CD4-positive, alpha-beta memory T cell (primary cell): ENCODE measurements at regions not wholly inside any gene's neighbourhood (a gene's known extent, or its start where the extent isn't known, plus 50 kb on each side); places are given as distances from the start of the nearest gene placed in this dataset.

Experiments
- CTCF ChIA-PET: fragments of 350-600 bp; sonication (Branson Sonifier 250); formaldehyde crosslinking; loops from one replicate; lab custom pipeline; 2021; ENCODE audit warnings: inconsistent platforms; ENCODE audit not compliant: partially characterized antibody; lab: Charles Lee
- POLR2A ChIA-PET: fragments of 350-600 bp; sonication (Branson Sonifier 250); formaldehyde crosslinking; loops from one replicate; lab custom pipeline; 2021; ENCODE audit not compliant: partially characterized antibody; lab: Charles Lee
- DNase-seq, 5 donors: peaks; one replicate each; pipeline versions ENCODE4 v3.0.0 to v3.0.0-alpha.2; 2020 to 2022; ENCODE audit warnings: mixed read lengths in 1 of 5
- H3K27ac ChIP-seq: one replicate; pipeline ENCODE4 v1.7.0; 2013; ENCODE audit warnings: low read depth, low read length
- H3K27me3 ChIP-seq: 2 replicates; pipeline ENCODE4 v1.7.0; 2013; ENCODE audit warnings: mild to moderate bottlenecking, low read length, moderate library complexity; ENCODE audit not compliant: insufficient read depth
- H3K36me3 ChIP-seq: 2 replicates; pipeline ENCODE4 v1.7.0; 2013; ENCODE audit warnings: mild to moderate bottlenecking, low read length, moderate library complexity; ENCODE audit not compliant: insufficient read depth
- H3K4me1 ChIP-seq: 2 replicates; pipeline ENCODE4 v1.7.0; 2013; ENCODE audit warnings: mild to moderate bottlenecking, low read length, moderate library complexity; ENCODE audit not compliant: insufficient read depth
- H3K4me3 ChIP-seq, 2 donors: one replicate each; pipeline ENCODE4 v1.7.0; 2013; ENCODE audit warnings: low read length in 2 of 2, mild to moderate bottlenecking in 1 of 2
- H3K9me3 ChIP-seq, 2 donors: one replicate each; pipeline ENCODE4 v1.7.0; 2013; ENCODE audit warnings: low read length in 2 of 2, control low read depth in 1 of 2; ENCODE audit not compliant: control insufficient read depth in 1 of 2
- H3K27ac Mint-ChIP-seq, 7 donors: one replicate each; pipeline ENCODE4 v1.8.0; 2020 to 2021; ENCODE audit warnings: mixed read lengths in 7 of 7, mild to moderate bottlenecking in 6 of 7, inconsistent platforms in 3 of 7, moderate library complexity in 3 of 7
- H3K27me3 Mint-ChIP-seq, 2 donors: one replicate each; pipeline ENCODE4 v1.8.0; 2020 to 2021; ENCODE audit warnings: mixed read lengths in 2 of 2
- H3K36me3 Mint-ChIP-seq, 2 donors: one replicate each; pipeline ENCODE4 v1.8.0; 2020 to 2021; ENCODE audit warnings: mixed read lengths in 2 of 2, inconsistent platforms in 1 of 2, mild to moderate bottlenecking in 1 of 2
- H3K4me1 Mint-ChIP-seq, 4 donors: one replicate each; pipeline ENCODE4 v1.8.0; 2020 to 2021; ENCODE audit warnings: mixed read lengths in 4 of 4, mild to moderate bottlenecking in 1 of 4
- H3K4me3 Mint-ChIP-seq, 8 donors: one replicate each; pipeline ENCODE4 v1.8.0; 2020 to 2021; ENCODE audit warnings: mixed read lengths in 8 of 8, mild to moderate bottlenecking in 7 of 8, moderate library complexity in 6 of 8, inconsistent platforms in 3 of 8
- H3K9me3 Mint-ChIP-seq, 8 donors: one replicate each; pipeline ENCODE4 v1.8.0; 2020 to 2021; ENCODE audit warnings: mixed read lengths in 8 of 8, mild to moderate bottlenecking in 5 of 8, inconsistent platforms in 3 of 8, moderate library complexity in 1 of 8
- intact Hi-C: fragments of 100-400 bp; cut with micrococcal nuclease; formaldehyde crosslinking; loops from one replicate; pipeline ENCODE4 v1.15.1; 2023

- intact Hi-C loops, result no loop called here
- Mint-ChIP-seq H3K27me3 (no peaks in the 10 kb centered on the region), H3K4me1 (no peaks in the 10 kb centered on the region), H3K27ac (no peak overlapping the region), H3K4me3 (no peak overlapping the region), H3K36me3 (no peaks in the 10 kb centered on the region), H3K9me3 (peaks cover 0 to 3% (median 0%) of the 10 kb centered on the region in 8 donors)
- ChIA-PET CTCF (interaction anchor here (0.7 kb wide), 1 partner anchor 39 kb away, joined by 3 read pairs; no protein-coding TSS in a partner anchor), POLR2A (no interaction called here)
- H3K27me3 ChIP-seq, result no peaks in the 10 kb centered on the region
- H3K36me3 ChIP-seq, result no peaks in the 10 kb centered on the region
- no peak for DNase-seq
- H3K4me1 ChIP-seq, result no peaks in the 10 kb centered on the region
- H3K9me3 ChIP-seq, result no peaks in the 10 kb centered on the region
- H3K27ac ChIP-seq, result no peak overlapping the region
- no peak overlapping the region for H3K4me3 ChIP-seq
Measured at GRCh38 chr2:48257456-48257855, 57.0 kb upstream of the FOXN2 start.

DNA sequence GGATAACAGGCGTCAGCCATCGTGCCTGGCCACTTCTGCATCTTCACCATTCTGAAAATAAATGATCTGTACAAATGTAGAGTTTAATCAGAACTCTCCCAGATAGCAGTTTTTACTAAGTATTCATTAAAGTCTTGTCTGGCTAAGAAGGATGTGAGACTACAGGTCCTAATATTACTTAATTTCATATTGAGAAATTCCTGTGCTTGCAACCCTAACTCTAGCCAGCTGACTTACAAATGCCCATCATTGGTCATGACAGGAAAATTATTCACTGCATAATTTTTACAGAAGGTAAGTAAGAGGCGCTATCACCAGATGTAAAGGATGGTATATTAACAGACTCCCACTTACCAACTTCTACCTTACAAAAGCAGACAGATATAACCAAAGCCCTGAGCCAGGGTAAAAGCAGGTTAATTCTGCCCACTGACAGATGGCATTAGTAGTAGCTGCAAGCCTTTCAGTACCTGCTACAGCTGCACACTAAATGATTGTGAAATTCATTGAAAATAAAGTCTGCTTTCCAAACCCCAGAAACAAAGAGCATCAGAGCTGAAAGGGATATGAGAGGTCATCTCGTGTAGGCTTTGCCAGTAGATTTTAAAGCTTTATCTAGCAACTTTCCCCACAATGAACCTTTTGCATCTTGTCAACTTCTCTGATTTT is 55.9 kb upstream of the FOXN2 start:
- Mint-ChIP-seq H3K27ac (no peak overlapping the region), H3K4me1 (no peaks in the 10 kb centered on the region), H3K36me3 (peaks cover 0 to 4% of the 10 kb centered on the region in 2 donors), H3K27me3 (no peaks in the 10 kb centered on the region), H3K9me3 (peaks cover 0 to 3% (median 0%) of the 10 kb centered on the region in 8 donors), H3K4me3 (no peak overlapping the region)
- H3K36me3 ChIP-seq, result no peaks in the 10 kb centered on the region
- no peaks in the 10 kb centered on the region for H3K27me3 ChIP-seq
- no peaks in the 10 kb centered on the region for H3K9me3 ChIP-seq
- no peak for DNase-seq
- POLR2A ChIA-PET, result no interaction called here
- H3K4me1 ChIP-seq, result no peaks in the 10 kb centered on the region
- intact Hi-C loops, result no loop called here
- H3K4me3 ChIP-seq, result no peak overlapping the region
- no peak overlapping the region for H3K27ac ChIP-seq
- CTCF ChIA-PET, result no interaction called here

- no peak overlapping the region for H3K27ac ChIP-seq
- H3K9me3 Mint-ChIP-seq, result peaks cover 0 to 3% (median 0%) of the 10 kb centered on the region in 8 donors
- H3K36me3 Mint-ChIP-seq, result peaks cover 0 to 4% of the 10 kb centered on the region in 2 donors
- no peaks in the 10 kb centered on the region for H3K9me3 ChIP-seq
- no peaks in the 10 kb centered on the region for H3K36me3 ChIP-seq
- no peak overlapping the region for H3K4me3 Mint-ChIP-seq
- no peaks in the 10 kb centered on the region for H3K4me1 ChIP-seq
- H3K27me3 Mint-ChIP-seq, result no peaks in the 10 kb centered on the region
- no peak overlapping the region for H3K4me3 ChIP-seq
- POLR2A ChIA-PET, result no interaction called here
- H3K4me1 Mint-ChIP-seq, result no peaks in the 10 kb centered on the region
- CTCF ChIA-PET, result interaction anchor here (1.0 to 1.2 kb wide), 2 partner anchors 8 to 10 kb away, joined by 3 read pairs; no protein-coding TSS in a partner anchor
- intact Hi-C loops, result no loop called here
- no peaks in the 10 kb centered on the region for H3K27me3 ChIP-seq
- DNase-seq, result no peak
- H3K27ac Mint-ChIP-seq, result no peak overlapping the region
Measured at GRCh38 chr2:48259811-48260210, 54.7 kb upstream of the FOXN2 start.

GRCh38 chr2:48264627-48265026 is 49.9 kb upstream of the FOXN2 start:
- Histone ChIP-seq H3K9me3 (no peaks in the 10 kb centered on the region), H3K4me3 (no peak overlapping the region), H3K4me1 (no peaks in the 10 kb centered on the region), H3K36me3 (no peaks in the 10 kb centered on the region), H3K27me3 (no peaks in the 10 kb centered on the region), H3K27ac (no peak overlapping the region)
- no peak for DNase-seq
- H3K4me1 Mint-ChIP-seq, result no peaks in the 10 kb centered on the region
- H3K4me3 Mint-ChIP-seq, result no peak overlapping the region
- no peak overlapping the region for H3K27ac Mint-ChIP-seq
- no peaks in the 10 kb centered on the region for H3K27me3 Mint-ChIP-seq
- intact Hi-C loops, result no loop called here
- peaks cover 0 to 5% (median 0%) of the 10 kb centered on the region in 8 donors for H3K9me3 Mint-ChIP-seq
- CTCF ChIA-PET, result no interaction called here
- POLR2A ChIA-PET, result no interaction called here
- peaks cover 0 to 4% of the 10 kb centered on the region in 2 donors for H3K36me3 Mint-ChIP-seq
